C4-2B (cell line): ENCODE measurements at regions not wholly inside any gene's neighbourhood (a gene's known extent, or its start where the extent isn't known, plus 50 kb on each side); places are given as distances from the start of the nearest gene placed in this dataset.

Experiments used
- ZFX ChIP-seq: fragments of 450-650 bp; IDR thresholded peaks from 2 replicates; pipeline ENCODE4 v1.6.1; 2017
- TF ChIP-seq, protein P1 (sequence below): fragments of 450-650 bp; conservative IDR thresholded peaks from 2 replicates; pipeline ENCODE4 v1.5.1; 2017; ENCODE audit warnings: mild to moderate bottlenecking

DNA sequence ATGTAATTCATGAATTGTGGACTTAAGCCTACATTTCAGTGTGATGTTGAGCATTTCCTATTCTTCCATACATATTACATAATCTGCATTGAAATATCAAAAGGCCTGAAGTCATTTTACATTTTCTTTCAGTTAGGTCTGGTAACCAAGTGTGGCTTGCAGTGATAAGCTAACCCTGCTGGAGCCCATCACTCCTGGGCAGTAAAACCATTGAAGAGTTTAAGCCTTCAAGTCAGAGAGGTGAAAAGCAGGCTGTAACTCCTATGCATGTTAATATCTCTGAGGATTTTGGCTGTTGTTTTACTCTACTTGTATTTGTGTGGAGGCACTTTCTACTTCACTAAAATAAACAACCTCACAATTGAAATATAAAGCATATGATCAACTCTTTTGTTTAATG is 248.8 kb downstream of the SLITRK5 start:
- TF ChIP-seq, protein P1, sequence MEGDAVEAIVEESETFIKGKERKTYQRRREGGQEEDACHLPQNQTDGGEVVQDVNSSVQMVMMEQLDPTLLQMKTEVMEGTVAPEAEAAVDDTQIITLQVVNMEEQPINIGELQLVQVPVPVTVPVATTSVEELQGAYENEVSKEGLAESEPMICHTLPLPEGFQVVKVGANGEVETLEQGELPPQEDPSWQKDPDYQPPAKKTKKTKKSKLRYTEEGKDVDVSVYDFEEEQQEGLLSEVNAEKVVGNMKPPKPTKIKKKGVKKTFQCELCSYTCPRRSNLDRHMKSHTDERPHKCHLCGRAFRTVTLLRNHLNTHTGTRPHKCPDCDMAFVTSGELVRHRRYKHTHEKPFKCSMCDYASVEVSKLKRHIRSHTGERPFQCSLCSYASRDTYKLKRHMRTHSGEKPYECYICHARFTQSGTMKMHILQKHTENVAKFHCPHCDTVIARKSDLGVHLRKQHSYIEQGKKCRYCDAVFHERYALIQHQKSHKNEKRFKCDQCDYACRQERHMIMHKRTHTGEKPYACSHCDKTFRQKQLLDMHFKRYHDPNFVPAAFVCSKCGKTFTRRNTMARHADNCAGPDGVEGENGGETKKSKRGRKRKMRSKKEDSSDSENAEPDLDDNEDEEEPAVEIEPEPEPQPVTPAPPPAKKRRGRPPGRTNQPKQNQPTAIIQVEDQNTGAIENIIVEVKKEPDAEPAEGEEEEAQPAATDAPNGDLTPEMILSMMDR, result no peak
- TF ChIP-seq ZFX, result no peak
